ENCODE measurements at regions not wholly inside any gene's neighbourhood (a gene's known extent, or its start where the extent isn't known, plus 50 kb on each side); places are given as distances from the start of the nearest gene placed in this dataset.

DNA sequence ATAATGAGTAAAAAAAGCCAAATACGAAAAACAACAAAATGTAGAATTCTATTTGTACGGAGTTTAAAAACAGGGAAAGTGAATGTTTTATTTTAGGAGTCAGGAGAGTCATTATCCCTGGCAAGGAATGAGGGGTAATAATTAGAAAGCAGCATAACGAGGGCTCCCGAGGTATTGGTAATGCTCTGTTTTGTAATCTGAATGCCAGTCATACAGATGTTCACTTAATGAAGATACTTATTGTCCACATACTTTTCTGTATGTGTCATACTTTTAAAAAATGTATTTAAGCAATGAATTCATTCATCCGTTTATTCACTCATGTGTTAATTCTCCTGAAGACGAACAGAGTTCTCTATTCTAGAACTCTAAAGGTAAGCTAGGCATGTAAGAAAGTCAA, 87.8 kb upstream of the BMP2K start:
- TF ChIP-seq EZH2 (IDR thresholded peaks at IDR 0.05) (no peak), EZH2phosphoT487 (IDR thresholded peaks at IDR 0.05) (no peak)
- TF ChIP-seq, protein P1, sequence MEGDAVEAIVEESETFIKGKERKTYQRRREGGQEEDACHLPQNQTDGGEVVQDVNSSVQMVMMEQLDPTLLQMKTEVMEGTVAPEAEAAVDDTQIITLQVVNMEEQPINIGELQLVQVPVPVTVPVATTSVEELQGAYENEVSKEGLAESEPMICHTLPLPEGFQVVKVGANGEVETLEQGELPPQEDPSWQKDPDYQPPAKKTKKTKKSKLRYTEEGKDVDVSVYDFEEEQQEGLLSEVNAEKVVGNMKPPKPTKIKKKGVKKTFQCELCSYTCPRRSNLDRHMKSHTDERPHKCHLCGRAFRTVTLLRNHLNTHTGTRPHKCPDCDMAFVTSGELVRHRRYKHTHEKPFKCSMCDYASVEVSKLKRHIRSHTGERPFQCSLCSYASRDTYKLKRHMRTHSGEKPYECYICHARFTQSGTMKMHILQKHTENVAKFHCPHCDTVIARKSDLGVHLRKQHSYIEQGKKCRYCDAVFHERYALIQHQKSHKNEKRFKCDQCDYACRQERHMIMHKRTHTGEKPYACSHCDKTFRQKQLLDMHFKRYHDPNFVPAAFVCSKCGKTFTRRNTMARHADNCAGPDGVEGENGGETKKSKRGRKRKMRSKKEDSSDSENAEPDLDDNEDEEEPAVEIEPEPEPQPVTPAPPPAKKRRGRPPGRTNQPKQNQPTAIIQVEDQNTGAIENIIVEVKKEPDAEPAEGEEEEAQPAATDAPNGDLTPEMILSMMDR (IDR thresholded peaks at IDR 0.05): no peak

Measured in neural progenitor cell (in vitro differentiated cells).